ENCODE measurements at regions not wholly inside any gene's neighbourhood (a gene's known extent, or its start where the extent isn't known, plus 50 kb on each side); places are given as distances from the start of the nearest gene placed in this dataset.

GRCh38 chr16:51402785-51403184 lies 251.7 kb upstream of the SALL1 start:
- TF ChIP-seq EZH2 (IDR thresholded peaks at IDR 0.05; ENCODE audit: low read depth, unreplicated experiment) = no peak
- no peak for TF ChIP-seq JUNB (IDR thresholded peaks at IDR 0.05; ENCODE audit: unreplicated experiment)
